ENCODE measurements at regions not wholly inside any gene's neighbourhood (a gene's known extent, or its start where the extent isn't known, plus 50 kb on each side); places are given as distances from the start of the nearest gene placed in this dataset.

DNA sequence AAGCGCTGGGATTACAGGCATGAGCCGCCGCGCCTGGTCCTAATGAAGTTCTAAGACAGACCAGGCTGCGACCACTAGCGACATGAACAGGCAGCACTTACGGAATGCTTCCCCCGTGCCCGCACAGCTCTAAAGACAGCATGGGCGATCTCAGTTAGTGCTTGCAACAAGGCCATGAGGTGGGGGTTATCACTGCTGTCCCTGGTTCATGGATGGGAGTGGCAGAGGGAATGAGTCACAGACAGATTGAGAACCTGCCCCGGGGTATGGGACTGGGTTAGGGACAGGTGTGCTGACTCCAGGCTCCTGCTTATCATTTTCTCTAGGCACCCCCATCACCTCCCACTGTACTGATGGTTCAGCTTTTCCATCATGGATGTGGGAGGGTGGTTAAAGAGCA, 160.9 kb downstream of the VRK1 start (continued):
- no peak for TF ChIP-seq ZNF132 (tag by site-specific recombination; IDR thresholded peaks at IDR 0.05; ENCODE audit: borderline replicate concordance)
- TF ChIP-seq, protein P1, sequence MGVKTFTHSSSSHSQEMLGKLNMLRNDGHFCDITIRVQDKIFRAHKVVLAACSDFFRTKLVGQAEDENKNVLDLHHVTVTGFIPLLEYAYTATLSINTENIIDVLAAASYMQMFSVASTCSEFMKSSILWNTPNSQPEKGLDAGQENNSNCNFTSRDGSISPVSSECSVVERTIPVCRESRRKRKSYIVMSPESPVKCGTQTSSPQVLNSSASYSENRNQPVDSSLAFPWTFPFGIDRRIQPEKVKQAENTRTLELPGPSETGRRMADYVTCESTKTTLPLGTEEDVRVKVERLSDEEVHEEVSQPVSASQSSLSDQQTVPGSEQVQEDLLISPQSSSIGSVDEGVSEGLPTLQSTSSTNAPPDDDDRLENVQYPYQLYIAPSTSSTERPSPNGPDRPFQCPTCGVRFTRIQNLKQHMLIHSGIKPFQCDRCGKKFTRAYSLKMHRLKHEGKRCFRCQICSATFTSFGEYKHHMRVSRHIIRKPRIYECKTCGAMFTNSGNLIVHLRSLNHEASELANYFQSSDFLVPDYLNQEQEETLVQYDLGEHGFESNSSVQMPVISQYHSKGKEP (tag by site-specific recombination; IDR thresholded peaks at IDR 0.05), result no peak
- TF ChIP-seq ZNF24 (tag by site-specific recombination; IDR thresholded peaks at IDR 0.05), result no peak
- TF ChIP-seq ZNF777 (tag by site-specific recombination; IDR thresholded peaks at IDR 0.05; ENCODE audit: borderline replicate concordance), result no peak
- TF ChIP-seq ZFP37 (tag by site-specific recombination; IDR thresholded peaks at IDR 0.05), result no peak
- no peak for TF ChIP-seq ZBTB20 (tag by site-specific recombination; IDR thresholded peaks at IDR 0.05)

DNA sequence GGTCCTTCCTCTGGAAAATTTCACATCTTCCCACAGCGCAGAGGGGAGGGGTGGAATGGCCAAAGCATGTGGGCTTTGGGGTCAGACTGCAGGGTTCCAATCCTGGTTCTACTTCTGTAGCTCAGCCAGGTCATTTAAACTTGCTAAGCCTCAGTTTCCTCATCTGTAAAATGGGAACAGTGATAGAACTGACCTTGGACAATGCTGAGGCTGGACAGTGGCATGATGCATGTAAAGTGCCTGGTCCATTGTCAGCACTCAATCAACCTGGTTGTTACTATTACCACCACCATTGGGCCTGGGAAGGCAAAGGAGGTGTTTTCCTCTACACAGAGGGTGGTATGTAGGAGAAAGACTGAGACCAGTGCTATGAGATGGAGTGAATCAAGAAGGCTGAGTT, 162.8 kb downstream of the VRK1 start:
- Histone ChIP-seq H3K4me1 (ENCODE audit: control insufficient read depth, insufficient read depth, low read length) (no peaks in the 10 kb centered on the region), H3K36me3 (ENCODE audit: control insufficient read depth in 2 of 2, insufficient read depth in 1 of 2, low read length in 2 of 2) (no peaks in the 10 kb centered on the region), H3K4me3 (ENCODE audit: low read depth, low read length) (no peak overlapping the region), H3K27ac (ENCODE audit: extremely low read depth, low read depth, low read length) (no peak overlapping the region), H3K9me3 (ENCODE audit: control insufficient read depth, insufficient read depth, low read depth, low read length) (no peaks in the 10 kb centered on the region)
- no peak for TF ChIP-seq ZFP41 (tag by site-specific recombination; IDR thresholded peaks at IDR 0.05; ENCODE audit: borderline replicate concordance)
- TF ChIP-seq ZBTB21 (tag by site-specific recombination; IDR thresholded peaks at IDR 0.05), result no peak
- TF ChIP-seq MEIS1 (CRISPR knock-in tag; IDR thresholded peaks at IDR 0.05; ENCODE audit: borderline replicate concordance), result no peak
- TF ChIP-seq ZNF311 (tag by site-specific recombination; IDR thresholded peaks at IDR 0.05; ENCODE audit: borderline replicate concordance), result no peak
- TF ChIP-seq ZNF747 (tag by site-specific recombination; IDR thresholded peaks at IDR 0.05), result no peak
- no peak for TF ChIP-seq ZNF157 (tag by site-specific recombination; IDR thresholded peaks at IDR 0.05)
- no peak for TF ChIP-seq ZNF214 (tag by site-specific recombination; IDR thresholded peaks at IDR 0.05; ENCODE audit: borderline replicate concordance)
- TF ChIP-seq ZNF561 (tag by site-specific recombination; IDR thresholded peaks at IDR 0.05; ENCODE audit: borderline replicate concordance), result no peak
- TF ChIP-seq ZEB2 (tag by site-specific recombination; IDR thresholded peaks at IDR 0.05), result no peak
- no peak for TF ChIP-seq ZNF121 (tag by site-specific recombination; IDR thresholded peaks at IDR 0.05)
- TF ChIP-seq ZBTB20 (tag by site-specific recombination; IDR thresholded peaks at IDR 0.05), result no peak
- TF ChIP-seq MYNN (tag by site-specific recombination; IDR thresholded peaks at IDR 0.05; ENCODE audit: borderline replicate concordance), result no peak
- TF ChIP-seq, protein P2, sequence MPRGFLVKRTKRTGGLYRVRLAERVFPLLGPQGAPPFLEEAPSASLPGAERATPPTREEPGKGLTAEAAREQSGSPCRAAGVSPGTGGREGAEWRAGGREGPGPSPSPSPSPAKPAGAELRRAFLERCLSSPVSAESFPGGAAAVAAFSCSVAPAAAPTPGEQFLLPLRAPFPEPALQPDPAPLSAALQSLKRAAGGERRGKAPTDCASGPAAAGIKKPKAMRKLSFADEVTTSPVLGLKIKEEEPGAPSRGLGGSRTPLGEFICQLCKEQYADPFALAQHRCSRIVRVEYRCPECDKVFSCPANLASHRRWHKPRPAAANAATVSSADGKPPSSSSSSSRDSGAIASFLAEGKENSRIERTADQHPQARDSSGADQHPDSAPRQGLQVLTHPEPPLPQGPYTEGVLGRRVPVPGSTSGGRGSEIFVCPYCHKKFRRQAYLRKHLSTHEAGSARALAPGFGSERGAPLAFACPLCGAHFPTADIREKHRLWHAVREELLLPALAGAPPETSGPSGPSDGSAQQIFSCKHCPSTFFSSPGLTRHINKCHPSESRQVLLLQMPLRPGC (tag by site-specific recombination; IDR thresholded peaks at IDR 0.05), result no peak
- TF ChIP-seq ZNF335 (tag by site-specific recombination; conservative IDR thresholded peaks at IDR 0.05), result no peak
- TF ChIP-seq ZNF155 (tag by site-specific recombination; IDR thresholded peaks at IDR 0.05), result no peak
- TF ChIP-seq OSR2 (tag by site-specific recombination; IDR thresholded peaks at IDR 0.05), result no peak
- no peak for TF ChIP-seq ZNF549 (tag by site-specific recombination; IDR thresholded peaks at IDR 0.05)
- no peak for TF ChIP-seq ZNF560 (tag by site-specific recombination; IDR thresholded peaks at IDR 0.05; ENCODE audit: borderline replicate concordance)
- ChIA-PET POLR2A (no interaction called here), CTCF (no interaction called here)

DNA sequence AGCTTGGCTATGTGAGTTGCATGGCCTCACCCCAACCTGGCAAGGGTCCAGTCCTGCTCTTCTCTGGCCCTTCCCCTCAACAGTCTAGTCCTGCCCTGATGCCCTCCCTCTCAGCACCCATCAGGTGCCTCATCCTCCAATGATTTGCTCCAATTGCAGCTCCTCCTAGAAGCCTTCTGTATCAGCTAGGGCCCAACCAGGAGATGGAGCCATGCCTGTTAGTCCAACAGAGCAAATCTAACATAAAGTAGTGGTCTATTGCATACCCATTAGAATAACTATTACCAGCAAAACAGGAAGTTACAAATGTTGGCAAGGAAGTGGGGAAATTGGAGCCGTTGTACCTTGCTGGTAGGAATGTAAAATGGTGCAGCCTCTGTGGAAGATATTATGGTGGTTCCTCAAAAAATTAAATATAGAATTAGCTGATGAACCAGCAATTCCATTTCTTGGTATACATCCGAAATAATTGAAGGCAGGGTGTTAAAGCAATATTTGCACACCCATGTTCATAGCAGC, 163.5 kb downstream of the VRK1 start:
- Histone ChIP-seq H3K9me3 (ENCODE audit: control insufficient read depth, insufficient read depth, low read depth, low read length) (no peaks in the 10 kb centered on the region), H3K4me3 (ENCODE audit: low read depth, low read length) (no peak overlapping the region), H3K27ac (ENCODE audit: extremely low read depth, low read depth, low read length) (no peak overlapping the region), H3K4me1 (ENCODE audit: control insufficient read depth, insufficient read depth, low read length) (no peaks in the 10 kb centered on the region), H3K36me3 (ENCODE audit: control insufficient read depth in 2 of 2, insufficient read depth in 1 of 2, low read length in 2 of 2) (no peaks in the 10 kb centered on the region)
- POLR2A ChIA-PET, result no interaction called here
- CTCF ChIA-PET, result no interaction called here
- TF ChIP-seq SCRT2 (tag by site-specific recombination; IDR thresholded peaks at IDR 0.05) (no peak), ZNF138 (tag by site-specific recombination; IDR thresholded peaks at IDR 0.05; ENCODE audit: borderline replicate concordance) (no peak), ZNF837 (tag by site-specific recombination; IDR thresholded peaks at IDR 0.05) (no peak), ZNF24 (tag by site-specific recombination; IDR thresholded peaks at IDR 0.05) (no peak)
- TF ChIP-seq, protein P3, sequence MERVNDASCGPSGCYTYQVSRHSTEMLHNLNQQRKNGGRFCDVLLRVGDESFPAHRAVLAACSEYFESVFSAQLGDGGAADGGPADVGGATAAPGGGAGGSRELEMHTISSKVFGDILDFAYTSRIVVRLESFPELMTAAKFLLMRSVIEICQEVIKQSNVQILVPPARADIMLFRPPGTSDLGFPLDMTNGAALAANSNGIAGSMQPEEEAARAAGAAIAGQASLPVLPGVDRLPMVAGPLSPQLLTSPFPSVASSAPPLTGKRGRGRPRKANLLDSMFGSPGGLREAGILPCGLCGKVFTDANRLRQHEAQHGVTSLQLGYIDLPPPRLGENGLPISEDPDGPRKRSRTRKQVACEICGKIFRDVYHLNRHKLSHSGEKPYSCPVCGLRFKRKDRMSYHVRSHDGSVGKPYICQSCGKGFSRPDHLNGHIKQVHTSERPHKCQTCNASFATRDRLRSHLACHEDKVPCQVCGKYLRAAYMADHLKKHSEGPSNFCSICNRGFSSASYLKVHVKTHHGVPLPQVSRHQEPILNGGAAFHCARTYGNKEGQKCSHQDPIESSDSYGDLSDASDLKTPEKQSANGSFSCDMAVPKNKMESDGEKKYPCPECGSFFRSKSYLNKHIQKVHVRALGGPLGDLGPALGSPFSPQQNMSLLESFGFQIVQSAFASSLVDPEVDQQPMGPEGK (tag by site-specific recombination; IDR thresholded peaks at IDR 0.05), result no peak
- TF ChIP-seq, protein P4, sequence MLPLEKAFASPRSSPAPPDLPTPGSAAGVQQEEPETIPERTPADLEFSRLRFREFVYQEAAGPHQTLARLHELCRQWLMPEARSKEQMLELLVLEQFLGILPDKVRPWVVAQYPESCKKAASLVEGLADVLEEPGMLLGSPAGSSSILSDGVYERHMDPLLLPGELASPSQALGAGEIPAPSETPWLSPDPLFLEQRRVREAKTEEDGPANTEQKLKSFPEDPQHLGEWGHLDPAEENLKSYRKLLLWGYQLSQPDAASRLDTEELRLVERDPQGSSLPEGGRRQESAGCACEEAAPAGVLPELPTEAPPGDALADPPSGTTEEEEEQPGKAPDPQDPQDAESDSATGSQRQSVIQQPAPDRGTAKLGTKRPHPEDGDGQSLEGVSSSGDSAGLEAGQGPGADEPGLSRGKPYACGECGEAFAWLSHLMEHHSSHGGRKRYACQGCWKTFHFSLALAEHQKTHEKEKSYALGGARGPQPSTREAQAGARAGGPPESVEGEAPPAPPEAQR (tag by site-specific recombination; IDR thresholded peaks at IDR 0.05), result no peak
